ENCODE measurements at regions not wholly inside any gene's neighbourhood (a gene's known extent, or its start where the extent isn't known, plus 50 kb on each side); places are given as distances from the start of the nearest gene placed in this dataset.

GRCh38 chr15:93980261-93980911 lies 251.0 kb upstream of the MCTP2 start:
- TF ChIP-seq CTCF (IDR thresholded peaks at IDR 0.05) (no peak), TAF1 (IDR thresholded peaks at IDR 0.05; ENCODE audit: borderline replicate concordance, low read depth, low read length) (no peak), NRF1 (IDR thresholded peaks at IDR 0.05; ENCODE audit: low read depth, low read length) (no peak), RAD21 (IDR thresholded peaks at IDR 0.05; ENCODE audit: low read length) (no peak), POLR2AphosphoS5 (IDR thresholded peaks at IDR 0.05; ENCODE audit: low read depth, low read length) (no peak), YY1 (IDR thresholded peaks at IDR 0.05; ENCODE audit: low read depth) (no peak), CHD2 (IDR thresholded peaks at IDR 0.05; ENCODE audit: low read length, partially characterized antibody) (no peak), REST (IDR thresholded peaks at IDR 0.05; ENCODE audit: low read depth, low read length) (no peak), SIN3A (IDR thresholded peaks at IDR 0.05; ENCODE audit: borderline replicate concordance, low read depth, low read length) (no peak)

Data from SK-N-SH (cell line).